Inferior parietal cortex (tissue), 1 donor: ENCODE measurements at regions not wholly inside any gene's neighbourhood (a gene's known extent, or its start where the extent isn't known, plus 50 kb on each side); places are given as distances from the start of the nearest gene placed in this dataset.
"Not testable (repeated sequence)": the region's sequence is repeated elsewhere in the genome, so short reads cannot be mapped to it uniquely, and the experiment has no call there.

Experiments
- DNase-seq: peaks from one replicate; pipeline ENCODE4 v3.0.0-alpha.2; 2016; ENCODE audit errors: extremely low spot score

- DNase-seq, result not testable (repeated sequence)
Observed at GRCh38 chr2:87409601-87410000, 338.3 kb upstream of the PLGLB2 start.

- DNase-seq, result not testable (repeated sequence)
Observed at GRCh38 chr2:87410371-87410770, 337.5 kb upstream of the PLGLB2 start.

DNA sequence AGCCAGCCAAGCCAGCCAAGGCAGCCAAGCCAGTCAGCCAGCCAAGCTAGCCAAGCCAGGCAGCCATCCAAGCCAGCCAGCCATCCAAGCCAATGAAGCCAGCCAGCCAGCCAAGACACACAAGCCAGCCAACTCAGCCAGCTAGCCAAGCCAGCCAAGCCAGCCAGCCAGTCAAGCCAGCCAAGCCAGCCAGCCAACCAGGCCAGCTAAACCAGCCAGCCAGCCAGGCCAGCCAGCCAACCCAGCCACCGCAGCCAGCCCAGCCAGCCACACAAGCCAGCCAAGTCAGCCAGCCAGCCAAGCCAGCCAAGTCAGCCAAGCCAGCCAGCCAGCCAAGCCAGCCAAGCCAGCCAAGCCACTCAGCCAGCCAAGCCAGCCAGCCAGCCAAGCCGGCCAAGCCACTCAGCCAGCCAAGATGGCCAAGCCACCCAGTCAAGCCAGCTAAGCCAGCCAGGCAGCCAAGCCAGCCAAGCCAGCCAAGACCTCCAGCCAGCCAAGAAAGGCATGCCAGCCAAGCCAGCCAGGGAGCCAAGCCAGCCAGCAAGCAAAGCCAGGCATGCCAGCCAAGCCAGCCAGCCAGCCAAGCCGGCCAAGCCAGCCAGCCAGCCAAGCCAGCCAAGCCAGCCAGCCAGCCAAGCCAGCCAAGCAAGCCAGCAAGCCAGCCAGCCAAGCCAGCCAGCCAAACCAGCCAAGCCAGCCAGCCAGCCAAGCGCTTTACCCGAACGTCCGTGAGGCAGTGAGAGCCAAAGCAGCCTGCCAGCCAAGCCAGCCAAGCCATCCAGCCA is 335.7 kb upstream of the PLGLB2 start:
- not testable (repeated sequence) for DNase-seq

GRCh38 chr2:87414331-87414730 is 333.6 kb upstream of the PLGLB2 start:
- DNase-seq, result not testable (repeated sequence)

DNA sequence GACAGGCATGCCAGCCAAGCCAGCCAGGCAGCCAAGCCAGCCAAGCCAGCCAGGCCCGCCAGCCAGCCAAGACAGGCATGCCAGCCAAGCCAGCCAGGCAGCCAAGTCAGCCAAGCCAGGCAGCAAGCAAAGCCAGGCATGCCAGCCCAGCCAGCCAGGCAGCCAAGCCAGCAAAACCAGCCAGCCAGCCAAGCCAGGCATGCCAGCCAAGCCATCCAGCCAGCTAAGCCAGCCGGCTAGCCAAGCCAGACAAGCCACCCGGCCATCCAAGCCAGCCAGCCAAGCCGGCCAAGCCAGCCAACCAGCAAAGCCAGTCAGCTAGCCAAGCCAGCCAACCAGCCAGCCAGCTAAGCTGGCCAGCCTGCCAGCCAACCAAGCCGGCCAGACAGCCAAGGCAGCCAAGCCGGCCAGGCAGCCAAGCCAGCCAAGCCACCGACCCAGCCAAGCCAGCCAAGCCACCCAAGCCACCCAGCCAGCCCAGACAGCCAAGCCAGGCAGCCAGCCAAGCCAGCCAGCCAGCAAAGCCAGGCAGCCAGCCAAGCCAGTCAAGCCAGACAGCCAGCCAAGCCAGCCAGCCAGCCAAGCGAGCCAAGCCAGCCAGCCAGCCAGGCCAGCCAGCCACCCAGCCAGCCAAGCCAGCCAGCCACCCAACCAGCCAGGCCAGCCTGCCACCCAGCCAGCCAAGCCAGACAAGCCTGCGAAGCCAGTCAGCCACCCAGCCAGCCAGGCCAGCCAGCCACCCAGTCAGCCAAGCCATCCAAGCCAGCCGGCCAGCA is 332.9 kb upstream of the PLGLB2 start:
- not testable (repeated sequence) for DNase-seq

GRCh38 chr2:87415586-87416265 is 332.2 kb upstream of the PLGLB2 start:
- DNase-seq, result not testable (repeated sequence)

GRCh38 chr2:87416266-87416592 is 331.7 kb upstream of the PLGLB2 start:
- DNase-seq, result not testable (repeated sequence)

GRCh38 chr2:87417147-87417546 is 330.7 kb upstream of the PLGLB2 start:
- DNase-seq, result not testable (repeated sequence)

GRCh38 chr2:87417742-87418567 is 329.9 kb upstream of the PLGLB2 start:
- DNase-seq, result not testable (repeated sequence)

DNA sequence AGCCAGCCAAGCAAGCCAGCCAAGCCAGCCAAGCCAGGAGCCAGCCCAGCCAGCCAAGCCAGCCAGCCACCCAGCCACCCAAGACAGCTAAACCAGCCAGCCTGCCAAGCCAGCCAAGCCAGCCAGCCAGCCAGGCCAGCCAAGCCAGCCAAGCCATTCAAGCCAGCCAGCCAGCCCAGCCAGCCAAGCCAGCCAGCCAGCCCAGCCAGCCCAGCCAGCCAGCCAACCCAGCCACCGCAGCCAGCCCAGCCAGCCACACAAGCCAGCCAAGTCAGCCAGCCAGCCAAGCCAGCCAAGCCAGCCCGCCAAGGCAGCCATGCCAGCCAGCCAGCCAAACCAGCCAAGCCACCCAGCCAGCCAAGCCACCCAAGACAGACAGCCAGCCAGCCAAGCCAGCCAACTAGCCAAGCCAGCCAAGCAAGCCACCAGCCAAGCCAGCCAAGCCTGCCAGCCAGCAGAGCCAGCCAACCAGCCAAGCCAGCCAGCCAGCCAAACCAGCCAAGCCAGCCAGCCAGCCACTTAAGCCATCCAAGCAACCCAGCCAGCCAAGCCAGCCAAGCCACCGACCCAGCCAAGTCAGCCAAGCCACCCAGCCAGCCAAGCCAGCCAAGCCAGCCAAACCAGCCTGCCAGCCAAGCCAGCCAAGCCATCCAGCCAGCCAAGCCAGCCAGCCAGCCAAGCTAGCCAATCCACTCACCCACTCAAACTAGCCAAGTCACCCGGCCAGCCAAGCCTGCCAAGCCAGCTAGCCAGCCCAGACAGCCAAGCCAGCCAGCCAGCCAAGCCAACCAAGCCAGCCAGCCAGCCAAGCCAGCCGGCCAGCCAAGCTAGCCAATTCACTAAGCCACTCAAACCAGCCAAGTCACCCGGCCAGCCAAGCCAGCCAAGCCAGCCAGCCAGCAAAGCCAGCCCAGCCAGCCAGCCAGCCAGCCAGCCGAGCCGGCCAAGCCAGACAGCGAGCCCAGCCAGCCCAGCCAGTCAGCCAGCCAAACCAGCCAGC is 328.8 kb upstream of the PLGLB2 start:
- DNase-seq, result not testable (repeated sequence)

- not testable (repeated sequence) for DNase-seq
Observed at GRCh38 chr2:87419980-87420379, 327.9 kb upstream of the PLGLB2 start.

GRCh38 chr2:87420954-87421353 is 326.9 kb upstream of the PLGLB2 start:
- DNase-seq, result not testable (repeated sequence)

- DNase-seq, result not testable (repeated sequence)
Observed at GRCh38 chr2:87423796-87424762, 323.8 kb upstream of the PLGLB2 start.

DNA sequence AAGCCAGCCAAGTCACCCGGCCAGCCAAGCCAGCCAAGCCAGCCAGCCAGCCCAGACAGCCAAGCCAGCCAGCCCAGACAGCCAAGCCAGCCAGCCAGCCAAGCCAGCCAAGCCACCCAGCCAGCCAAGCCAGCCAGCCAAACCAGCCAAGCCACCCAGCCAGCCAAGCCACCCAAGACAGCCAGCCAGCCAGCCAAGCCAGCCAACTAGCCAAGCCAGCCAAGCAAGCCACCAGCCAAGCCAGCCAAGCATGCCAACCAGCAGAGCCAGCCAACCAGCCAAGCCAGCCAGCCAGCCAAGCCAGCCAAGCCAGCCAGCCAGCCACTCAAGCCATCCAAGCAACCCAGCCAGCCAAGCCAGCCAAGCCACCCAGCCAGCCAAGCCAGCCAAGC is 323.1 kb upstream of the PLGLB2 start:
- DNase-seq, result not testable (repeated sequence)

DNA sequence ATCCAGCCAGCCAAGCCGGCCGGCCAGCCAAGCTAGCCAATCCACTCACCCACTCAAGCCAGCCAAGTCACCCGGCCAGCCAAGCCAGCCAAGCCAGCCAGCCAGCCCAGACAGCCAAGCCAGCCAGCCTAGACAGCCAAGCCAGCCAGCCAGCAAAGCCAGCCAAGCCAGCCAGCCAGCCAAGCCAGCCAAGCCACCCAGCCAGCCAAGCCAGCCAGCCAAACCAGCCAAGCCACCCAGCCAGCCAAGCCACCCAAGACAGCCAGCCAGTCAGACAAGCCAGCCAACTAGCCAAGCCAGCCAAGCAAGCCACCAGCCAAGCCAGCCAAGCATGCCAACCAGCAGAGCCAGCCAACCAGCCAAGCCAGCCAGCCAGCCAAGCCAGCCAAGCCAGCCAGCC is 322.7 kb upstream of the PLGLB2 start:
- DNase-seq, result not testable (repeated sequence)

DNA sequence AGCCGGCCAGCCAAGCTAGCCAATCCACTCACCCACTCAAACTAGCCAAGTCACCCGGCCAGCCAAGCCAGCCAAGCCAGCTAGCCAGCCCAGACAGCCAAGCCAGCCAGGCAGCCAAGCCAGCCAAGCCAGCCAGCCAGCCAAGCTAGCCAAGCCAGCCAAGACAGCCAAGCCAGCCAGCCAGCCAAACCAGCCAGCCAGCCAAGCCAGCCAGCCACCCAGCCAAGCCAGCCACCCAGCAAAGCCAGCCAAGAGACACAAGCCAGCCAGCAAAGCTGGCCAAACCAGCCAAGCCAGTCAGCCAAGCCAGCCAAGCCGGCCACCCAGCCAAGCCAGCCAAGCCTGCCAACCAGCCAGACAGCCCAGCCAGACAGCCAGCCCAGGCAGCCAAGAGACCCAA is 322.2 kb upstream of the PLGLB2 start:
- DNase-seq, result not testable (repeated sequence)

DNA sequence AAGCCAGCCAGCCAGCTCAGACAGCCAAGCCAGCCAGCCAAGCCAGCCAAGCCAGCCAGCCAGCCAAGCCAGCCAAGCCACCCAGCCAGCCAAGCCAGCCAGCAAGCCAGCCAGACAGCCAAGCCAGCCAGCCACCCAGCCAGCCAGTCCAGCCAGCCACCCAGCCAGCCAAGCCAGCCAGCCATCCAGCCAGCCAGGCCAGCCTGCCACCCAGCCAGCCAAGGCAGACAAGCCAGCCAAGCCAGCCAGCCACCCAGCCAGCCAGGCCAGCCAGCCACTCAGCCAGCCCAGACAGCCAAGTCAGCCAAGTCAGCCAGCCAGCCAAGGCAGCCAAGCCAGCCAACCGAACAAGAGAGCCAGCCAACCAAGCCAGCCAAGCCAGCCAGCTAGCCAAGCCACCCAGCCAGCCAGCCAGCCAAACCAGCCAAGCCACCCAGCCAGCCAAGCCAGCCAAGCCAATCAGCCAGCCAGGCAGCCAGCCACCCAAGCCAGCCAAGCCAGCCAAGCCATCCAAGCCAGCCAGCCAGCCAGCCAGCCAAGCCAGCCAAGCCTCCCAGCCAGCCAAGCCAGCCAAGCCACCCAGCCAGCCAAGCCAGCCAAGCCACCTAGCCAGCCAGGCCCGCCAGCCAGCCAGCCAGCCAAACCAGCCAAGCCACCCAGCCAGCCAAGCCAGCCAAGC is 319.3 kb upstream of the PLGLB2 start:
- not testable (repeated sequence) for DNase-seq

- not testable (repeated sequence) for DNase-seq
Observed at GRCh38 chr2:87429206-87429930, 318.5 kb upstream of the PLGLB2 start.
